ENCODE measurements at regions not wholly inside any gene's neighbourhood (a gene's known extent, or its start where the extent isn't known, plus 50 kb on each side); places are given as distances from the start of the nearest gene placed in this dataset.

GRCh38 chr9:88034964-88035363, 60.6 kb upstream of the CDK20 start:
- no peak for DNase-seq (ENCODE audit: low read depth)

GRCh38 chr9:88033359-88033702, 59.0 kb upstream of the CDK20 start:
- no peak for DNase-seq (ENCODE audit: low read depth)

- no peak for DNase-seq (ENCODE audit: low read depth)
Measured at GRCh38 chr9:88028338-88028737, 54.0 kb upstream of the CDK20 start.

- DNase-seq (ENCODE audit: low read depth): no peak
Measured at GRCh38 chr9:88026118-88026479, 51.8 kb upstream of the CDK20 start.

- DNase-seq (ENCODE audit: low read depth): no peak
Measured at GRCh38 chr9:88025411-88026117, 51.2 kb upstream of the CDK20 start.

- no peak for DNase-seq (ENCODE audit: low read depth)
Measured at GRCh38 chr9:88024896-88025295, 50.6 kb upstream of the CDK20 start.
